ENCODE measurements at regions not wholly inside any gene's neighbourhood (a gene's known extent, or its start where the extent isn't known, plus 50 kb on each side); places are given as distances from the start of the nearest gene placed in this dataset.
A peak's percentile ranks its signal among the peaks of the same experiment; 100 is the strongest.

DNA sequence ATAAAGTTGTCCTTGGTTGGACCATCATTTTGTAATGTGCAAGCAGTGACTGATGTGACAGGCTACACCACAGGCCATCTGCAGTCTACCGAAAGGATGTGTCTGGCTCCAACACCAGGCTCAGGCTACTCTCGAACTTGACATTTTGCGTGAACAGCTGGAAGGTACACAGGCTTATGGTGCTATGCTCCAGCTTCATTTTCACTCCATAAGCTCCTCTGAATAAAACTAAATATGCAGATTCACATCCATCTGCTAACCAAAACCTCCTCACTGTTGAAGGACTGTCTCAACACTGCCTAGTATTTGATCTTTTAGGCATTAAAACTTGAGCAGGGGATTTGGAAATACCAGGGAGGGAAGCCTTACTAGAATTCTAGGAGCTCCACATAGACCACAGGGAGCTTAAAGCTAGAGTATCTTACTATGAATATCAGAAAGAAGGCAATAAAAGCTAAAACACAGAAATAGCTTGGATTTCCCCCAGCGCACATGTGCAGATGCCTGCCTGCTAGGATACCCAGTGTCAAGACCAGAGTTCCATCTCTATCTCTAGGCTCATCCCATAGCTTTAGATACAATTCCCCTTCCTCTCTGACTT is 383.9 kb upstream of the FAT3 start:
- no peak for DNase-seq (ENCODE audit: low read depth)
- H3K4me3 ChIP-seq (ENCODE audit: low read length), result no peak overlapping the region
- TF ChIP-seq, protein P1, sequence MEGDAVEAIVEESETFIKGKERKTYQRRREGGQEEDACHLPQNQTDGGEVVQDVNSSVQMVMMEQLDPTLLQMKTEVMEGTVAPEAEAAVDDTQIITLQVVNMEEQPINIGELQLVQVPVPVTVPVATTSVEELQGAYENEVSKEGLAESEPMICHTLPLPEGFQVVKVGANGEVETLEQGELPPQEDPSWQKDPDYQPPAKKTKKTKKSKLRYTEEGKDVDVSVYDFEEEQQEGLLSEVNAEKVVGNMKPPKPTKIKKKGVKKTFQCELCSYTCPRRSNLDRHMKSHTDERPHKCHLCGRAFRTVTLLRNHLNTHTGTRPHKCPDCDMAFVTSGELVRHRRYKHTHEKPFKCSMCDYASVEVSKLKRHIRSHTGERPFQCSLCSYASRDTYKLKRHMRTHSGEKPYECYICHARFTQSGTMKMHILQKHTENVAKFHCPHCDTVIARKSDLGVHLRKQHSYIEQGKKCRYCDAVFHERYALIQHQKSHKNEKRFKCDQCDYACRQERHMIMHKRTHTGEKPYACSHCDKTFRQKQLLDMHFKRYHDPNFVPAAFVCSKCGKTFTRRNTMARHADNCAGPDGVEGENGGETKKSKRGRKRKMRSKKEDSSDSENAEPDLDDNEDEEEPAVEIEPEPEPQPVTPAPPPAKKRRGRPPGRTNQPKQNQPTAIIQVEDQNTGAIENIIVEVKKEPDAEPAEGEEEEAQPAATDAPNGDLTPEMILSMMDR (IDR thresholded peaks at IDR 0.05; ENCODE audit: insufficient read depth, low read depth, low read length, missing control alignments), result no peak

DNA sequence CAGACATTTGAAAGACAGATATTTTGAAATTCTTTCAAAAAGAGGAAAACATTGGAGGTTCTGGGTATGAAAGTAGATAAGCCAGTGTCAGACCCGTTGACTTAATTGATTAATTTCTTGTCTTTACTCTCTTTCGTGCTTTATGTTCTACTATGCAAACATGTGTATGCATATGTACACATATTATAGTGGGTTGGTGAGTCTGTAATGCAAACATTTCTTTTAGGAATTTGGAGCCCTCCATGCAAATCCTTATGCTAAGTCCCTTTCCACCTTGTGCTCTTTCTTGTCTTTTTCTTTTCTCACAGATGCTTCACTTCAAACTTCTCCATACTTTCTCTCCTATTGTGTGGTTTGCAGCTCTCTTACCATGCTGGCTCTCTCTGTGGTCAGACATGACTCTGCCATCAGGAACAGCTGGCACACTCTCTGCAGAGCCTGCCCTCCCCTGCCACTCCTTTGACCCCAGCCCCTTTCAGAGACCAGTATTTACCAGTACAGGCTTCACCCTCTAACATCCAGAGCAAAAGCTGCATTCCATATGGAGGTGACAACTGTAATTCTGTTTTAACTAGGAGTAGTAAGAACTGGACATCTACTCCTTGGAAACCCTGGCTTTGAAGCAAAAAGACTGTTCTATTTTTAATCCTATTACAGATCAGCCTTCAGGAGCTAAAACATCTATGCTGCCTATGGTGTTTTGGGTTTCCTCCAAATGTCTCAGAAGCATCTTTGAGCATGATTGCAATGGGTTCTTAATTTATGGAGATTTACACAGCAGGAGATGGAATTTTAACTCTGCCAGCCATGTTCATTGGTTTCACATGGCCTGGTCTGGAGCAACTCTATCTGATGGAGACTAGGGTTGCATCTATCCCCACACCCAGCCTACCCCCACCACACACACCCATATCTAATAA is 386.9 kb upstream of the FAT3 start:
- no peak overlapping the region for H3K4me3 ChIP-seq (ENCODE audit: low read length)
- DNase-seq (ENCODE audit: low read depth), result no peak
- TF ChIP-seq, protein P1 (IDR thresholded peaks at IDR 0.05; ENCODE audit: insufficient read depth, low read depth, low read length, missing control alignments), result no peak

DNA sequence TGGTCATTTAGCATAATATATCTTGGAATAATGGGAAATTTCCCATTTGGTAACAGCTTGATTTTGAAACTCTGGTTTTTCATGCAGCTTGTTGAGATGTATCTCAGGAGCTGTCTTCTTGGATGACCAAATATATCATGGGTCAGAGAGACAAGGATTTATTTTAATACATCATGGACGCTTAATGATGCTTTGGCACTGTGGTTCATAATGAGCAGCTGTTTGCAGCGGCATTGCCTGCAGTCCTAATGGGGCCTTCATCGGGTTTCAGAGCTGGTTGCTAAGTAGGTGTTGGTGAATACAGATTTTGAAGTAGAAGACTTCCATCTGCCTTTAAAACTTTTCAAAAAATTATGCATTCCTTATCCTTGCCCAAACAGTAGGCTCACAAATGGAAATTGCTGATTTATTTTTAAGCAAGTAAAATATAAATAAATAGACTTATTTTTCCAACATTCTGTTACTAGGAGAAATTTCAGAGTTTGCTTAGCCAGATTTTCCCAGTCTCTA is 389.5 kb upstream of the FAT3 start:
- TF ChIP-seq, protein P1 (IDR thresholded peaks at IDR 0.05; ENCODE audit: insufficient read depth, low read depth, low read length, missing control alignments), result no peak
- no peak overlapping the region for H3K4me3 ChIP-seq (ENCODE audit: low read length)
- no peak for DNase-seq (ENCODE audit: low read depth)

DNA sequence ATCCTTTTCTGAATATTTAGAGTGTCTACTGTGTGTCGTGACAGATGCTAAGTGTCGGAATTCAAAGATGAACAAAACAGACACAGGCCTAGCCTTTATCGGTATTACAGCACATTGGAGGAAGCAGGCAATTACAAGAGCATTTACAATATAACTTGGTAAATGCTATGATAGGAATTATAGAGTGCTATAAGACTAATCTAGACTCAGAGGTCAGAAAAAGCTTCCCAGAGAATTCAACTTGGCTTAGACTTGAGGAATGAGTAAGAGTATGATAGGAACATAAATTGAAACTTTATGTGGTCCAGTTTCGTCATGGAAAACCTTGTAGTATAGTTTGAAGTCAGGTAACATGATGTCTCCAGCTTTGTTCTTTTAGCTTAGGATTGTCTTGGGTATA is 395.7 kb upstream of the FAT3 start:
- TF ChIP-seq, protein P1 (IDR thresholded peaks at IDR 0.05; ENCODE audit: insufficient read depth, low read depth, low read length, missing control alignments), result no peak
- no peak overlapping the region for H3K4me3 ChIP-seq (ENCODE audit: low read length)
- no peak for DNase-seq (ENCODE audit: low read depth)

DNA sequence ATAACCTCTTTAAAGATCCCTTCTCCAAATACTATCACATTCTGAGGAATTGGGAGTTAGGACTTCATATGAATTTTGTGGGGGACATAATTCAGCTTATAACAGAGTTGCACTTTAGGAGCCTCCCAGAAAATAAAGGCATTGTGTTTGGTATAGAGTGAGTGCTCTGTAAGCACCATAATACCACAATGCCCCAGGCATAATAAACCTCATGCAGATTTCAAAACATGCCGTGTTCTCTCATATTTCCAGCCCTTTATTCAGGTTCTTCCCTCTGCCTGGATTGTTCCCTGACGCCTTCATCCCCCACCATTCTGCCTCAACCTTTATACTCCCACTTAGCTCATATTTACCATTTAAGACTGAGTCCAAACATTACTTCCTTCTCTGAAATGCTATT is 398.8 kb upstream of the FAT3 start:
- TF ChIP-seq, protein P1 (IDR thresholded peaks at IDR 0.05; ENCODE audit: insufficient read depth, low read depth, low read length, missing control alignments), result no peak
- DNase-seq (ENCODE audit: low read depth), result peak; percentile 8
- no peak overlapping the region for H3K4me3 ChIP-seq (ENCODE audit: low read length)

DNA sequence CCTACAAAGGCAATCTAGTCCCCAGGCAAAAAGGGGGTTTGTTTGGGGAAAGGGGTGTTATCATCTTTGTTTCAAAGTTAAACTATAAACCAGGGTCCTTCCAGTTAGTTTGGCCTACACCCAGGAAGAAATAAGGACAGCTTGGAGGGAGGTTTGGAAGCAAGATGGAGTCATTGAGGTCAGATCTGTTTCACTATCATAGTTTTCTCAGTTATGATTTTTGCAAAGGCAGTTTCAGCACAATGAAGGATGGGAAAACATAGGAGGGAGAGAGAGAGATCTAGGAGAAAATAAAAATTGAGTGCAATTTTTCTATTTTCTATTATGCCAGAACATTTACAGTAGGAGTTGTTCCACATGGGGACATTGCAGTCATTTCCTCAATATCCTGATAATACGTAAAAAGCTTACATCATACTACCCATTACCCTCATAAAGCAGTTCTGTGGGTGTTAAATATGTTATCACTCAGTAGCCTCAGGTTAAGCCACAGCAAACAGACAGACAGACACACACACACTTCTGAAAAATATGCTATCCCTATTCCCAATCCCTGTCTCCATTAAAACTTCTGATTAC is 401.3 kb upstream of the FAT3 start:
- no peak for DNase-seq (ENCODE audit: low read depth)
- TF ChIP-seq, protein P1 (IDR thresholded peaks at IDR 0.05; ENCODE audit: insufficient read depth, low read depth, low read length, missing control alignments), result no peak
- no peak overlapping the region for H3K4me3 ChIP-seq (ENCODE audit: low read length)

Measured in epithelial cell of esophagus (primary cell).